GM19395 (cell line): ENCODE measurements at regions not wholly inside any gene's neighbourhood (a gene's known extent, or its start where the extent isn't known, plus 50 kb on each side); places are given as distances from the start of the nearest gene placed in this dataset.

Experiments
- ATAC-seq: cut with Tn5 transposase; IDR thresholded peaks from one replicate; pipeline ENCODE4 v1.9.1; 2021; ENCODE audit warnings: mild to moderate bottlenecking, moderate library complexity; ENCODE audit not compliant: unreplicated experiment

DNA sequence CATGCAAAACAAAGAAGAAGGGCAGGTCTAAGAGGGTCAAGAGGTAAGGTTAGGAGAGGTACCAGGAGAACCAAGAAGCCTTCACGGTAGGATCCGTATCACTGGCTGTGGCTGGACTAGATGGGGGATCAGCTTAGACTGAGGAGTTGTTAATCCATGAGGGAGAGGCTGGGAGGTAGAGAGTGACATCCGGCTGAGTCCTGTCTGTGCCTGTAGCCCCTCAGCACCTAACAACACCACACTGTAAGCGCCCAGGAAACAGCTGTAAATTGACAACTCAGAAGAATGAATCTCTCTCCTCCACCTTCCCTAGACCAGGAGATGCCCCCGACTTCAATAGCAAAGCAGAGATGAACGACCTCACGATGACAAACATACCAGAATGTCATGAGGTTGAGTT, 199.4 kb upstream of the RPL38 start:
- no peak for ATAC-seq

GRCh38 chr17:74005790-74006189, 197.7 kb upstream of the RPL38 start:
- ATAC-seq = no peak

- ATAC-seq = no peak
Observed at GRCh38 chr17:74006371-74006770, 197.1 kb upstream of the RPL38 start.

DNA sequence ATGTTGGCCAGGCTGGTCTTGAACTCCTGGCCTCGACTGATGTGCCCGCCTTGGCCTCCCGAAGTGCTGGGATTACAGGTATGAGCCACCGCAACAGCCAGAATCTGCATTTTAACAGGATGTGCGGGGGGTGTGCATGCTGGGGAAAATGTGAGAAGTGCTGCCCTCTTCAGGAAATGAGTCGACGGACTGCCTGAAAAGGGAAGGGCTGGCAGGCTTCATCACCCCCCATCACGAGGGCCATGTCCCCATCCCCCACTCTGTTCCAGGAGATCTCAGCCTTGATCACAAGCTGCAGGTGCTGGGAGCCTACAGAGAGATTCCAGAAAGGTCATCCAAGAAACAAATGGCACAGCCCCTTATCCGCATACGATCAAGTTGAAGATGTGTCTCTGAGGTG, 195.3 kb upstream of the RPL38 start:
- no peak for ATAC-seq

- ATAC-seq = no peak
Observed at GRCh38 chr17:74009056-74009625, 194.3 kb upstream of the RPL38 start.

DNA sequence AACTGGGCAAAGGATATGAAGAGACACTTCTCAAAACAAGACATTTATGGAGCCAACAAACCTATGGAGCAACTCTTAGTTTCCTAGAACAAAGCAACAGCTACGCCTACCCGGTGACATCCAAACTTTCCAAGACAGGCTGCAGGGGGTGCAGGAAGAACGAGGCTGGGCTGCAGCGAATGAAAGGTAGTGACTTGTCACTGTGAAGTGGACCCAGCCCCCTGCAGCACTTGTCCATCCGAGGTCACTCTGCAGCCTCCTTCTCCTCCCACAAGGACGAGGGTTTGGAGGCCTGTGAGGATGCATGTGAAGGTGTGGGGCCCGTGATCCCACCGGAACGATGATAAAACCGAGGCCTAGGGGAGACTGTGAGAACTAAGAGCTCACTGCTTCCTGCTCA, 192.6 kb upstream of the RPL38 start:
- ATAC-seq = no peak

- ATAC-seq = no peak
Observed at GRCh38 chr17:74011966-74012365, 191.5 kb upstream of the RPL38 start.

DNA sequence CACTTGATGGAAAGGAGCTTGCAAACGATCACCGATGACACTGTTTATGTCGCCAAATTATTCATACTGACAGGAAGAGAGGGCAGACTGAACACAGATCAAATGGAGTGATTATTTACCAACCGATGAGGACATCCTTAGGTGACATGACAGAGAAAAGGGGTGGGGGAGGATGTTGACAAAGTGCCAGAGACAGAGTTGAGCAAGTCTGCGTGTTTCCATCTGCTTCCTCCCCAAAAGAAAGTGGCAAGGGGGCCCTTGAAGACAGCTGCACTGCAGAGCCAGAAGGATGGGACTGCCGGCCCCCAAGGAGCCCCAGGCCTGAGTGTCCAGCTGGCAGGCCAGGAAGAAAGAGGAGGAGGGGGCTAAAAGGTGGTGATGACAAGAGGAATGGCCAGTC, 191.0 kb upstream of the RPL38 start:
- no peak for ATAC-seq

DNA sequence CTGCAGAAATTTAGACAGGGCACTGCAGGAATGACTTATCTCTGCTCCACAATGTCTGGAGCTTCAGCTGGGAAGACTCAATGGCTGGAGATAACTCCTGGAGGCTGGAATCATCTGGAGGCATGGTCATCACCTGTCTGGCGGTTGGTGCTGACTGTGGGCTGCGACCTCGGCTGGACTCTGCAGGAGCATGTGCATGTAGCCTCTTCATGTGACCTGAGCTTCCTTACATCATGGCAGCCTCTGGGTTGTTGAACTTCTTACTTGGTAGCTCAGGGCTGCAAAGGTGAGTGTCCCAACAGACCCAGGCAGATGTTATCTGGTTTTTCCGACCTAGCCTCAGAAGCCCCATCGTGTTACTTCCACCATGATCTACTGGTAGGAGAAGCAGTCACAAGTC, 188.2 kb upstream of the RPL38 start:
- ATAC-seq = no peak

DNA sequence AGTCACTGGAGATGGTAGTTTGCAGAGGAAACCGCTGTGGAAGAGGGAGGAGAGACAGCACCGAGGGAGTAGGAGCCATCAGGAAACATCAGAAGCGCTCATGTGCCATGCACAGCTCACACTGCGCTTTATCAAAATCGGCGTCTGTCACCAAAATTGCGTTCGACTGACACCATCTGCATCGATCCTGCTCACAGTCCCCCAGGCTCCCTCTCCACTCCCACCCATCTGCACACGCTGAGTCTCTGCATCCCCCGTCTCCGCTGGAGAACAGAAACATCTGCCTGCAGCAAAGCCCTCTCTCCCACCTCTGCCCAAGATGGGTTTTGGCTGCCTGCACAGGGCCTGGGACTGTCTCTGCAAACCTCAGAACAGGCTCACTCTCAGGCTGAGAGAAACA, 187.5 kb upstream of the RPL38 start:
- ATAC-seq = no peak

DNA sequence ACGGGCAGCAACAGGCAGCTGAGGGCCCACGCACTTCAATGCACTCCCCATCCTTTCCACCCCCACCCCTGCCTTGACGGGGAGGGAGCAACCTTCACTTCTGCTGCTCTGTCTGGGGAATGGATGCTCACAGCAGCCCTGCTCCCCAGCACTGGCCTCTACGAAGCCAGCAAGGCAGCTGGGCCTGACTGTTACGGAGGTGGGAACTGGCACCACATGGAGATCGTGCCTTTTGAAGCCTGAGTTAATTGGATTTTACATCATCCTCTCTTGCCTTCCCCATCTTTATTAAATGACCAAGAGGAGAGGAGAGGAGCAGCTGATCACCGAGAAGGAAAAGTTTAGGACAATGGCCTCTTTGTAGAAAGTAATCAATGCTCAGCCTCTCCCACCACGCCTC, 187.0 kb upstream of the RPL38 start:
- no peak for ATAC-seq

GRCh38 chr17:74017466-74017865, 186.0 kb upstream of the RPL38 start:
- ATAC-seq = no peak

DNA sequence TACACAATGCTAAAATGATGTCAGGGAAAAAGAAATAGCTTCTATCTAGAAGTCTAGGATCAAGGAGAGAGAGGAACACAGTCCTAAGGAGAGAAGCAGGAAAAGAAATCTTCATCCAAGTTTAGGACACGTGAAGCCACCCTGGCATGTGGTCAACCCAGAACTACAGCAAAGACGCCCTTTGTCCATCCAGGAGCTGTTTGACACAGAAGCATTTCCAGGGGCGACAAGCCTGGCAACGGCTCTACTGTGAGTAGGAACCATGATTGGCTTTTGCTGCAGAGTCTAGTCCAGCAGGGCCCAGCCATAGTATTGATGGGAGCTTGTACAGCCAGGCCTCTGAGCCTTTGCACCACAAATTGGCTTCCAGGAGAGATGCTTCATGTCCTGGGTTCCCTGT, 185.4 kb upstream of the RPL38 start:
- ATAC-seq = no peak

DNA sequence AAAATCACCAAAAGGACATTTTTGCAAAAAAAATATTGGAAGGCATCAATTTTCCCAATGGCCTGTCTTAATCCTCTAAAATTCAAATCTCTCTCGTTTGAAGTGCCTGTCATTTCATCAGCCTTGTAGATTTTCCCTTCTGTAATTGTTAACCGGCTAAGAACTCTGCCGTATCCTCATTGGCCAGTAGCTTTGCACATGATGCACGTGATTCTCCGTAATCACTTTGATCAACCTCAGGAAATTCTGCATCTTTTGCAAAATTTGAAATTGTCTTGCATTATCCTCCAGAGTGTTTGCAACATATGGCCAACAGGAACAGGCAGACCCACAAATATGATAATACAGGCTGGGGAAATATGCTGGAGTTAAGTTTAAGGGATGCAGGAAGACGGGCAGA, 184.2 kb upstream of the RPL38 start:
- ATAC-seq = no peak

DNA sequence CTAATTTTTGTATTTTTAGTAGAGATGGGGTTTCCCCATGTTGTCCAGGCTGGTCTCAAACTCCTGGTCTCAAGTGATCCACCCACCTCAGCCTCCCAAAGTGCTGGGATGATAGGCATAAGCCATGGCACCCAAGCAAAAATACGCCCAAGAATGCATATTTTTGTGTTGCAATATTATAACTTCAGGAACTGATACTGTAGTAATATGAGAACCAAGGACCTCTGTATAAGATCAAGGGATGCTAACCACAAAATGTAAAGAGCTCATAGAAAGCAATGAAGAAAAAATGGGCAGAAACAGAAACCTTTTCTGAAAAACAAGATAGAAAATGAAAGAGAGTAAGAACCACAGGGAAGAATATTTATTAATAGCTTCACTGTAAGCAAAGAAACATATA, 183.6 kb upstream of the RPL38 start:
- no peak for ATAC-seq

DNA sequence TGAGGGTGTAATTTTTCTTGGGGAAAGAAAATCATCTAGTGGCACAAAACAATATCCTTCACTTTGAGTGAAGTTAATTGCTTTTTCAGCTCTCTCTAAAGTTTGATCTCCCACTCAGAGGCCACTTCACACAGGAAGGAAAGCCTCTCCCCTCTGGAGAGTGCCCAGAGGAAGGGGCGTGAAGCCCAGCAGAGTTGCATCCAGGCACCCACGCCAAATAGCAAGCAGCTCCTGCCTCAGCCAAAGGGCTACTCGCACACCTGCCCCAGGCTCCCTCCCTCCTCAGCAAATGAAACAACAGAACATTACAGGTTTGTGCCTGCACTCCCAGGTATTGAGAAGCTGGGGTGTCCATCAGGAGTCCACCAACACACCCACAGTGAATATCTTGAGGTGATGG, 183.0 kb upstream of the RPL38 start:
- no peak for ATAC-seq

GRCh38 chr17:74024871-74025531, 178.5 kb upstream of the RPL38 start:
- ATAC-seq = no peak

DNA sequence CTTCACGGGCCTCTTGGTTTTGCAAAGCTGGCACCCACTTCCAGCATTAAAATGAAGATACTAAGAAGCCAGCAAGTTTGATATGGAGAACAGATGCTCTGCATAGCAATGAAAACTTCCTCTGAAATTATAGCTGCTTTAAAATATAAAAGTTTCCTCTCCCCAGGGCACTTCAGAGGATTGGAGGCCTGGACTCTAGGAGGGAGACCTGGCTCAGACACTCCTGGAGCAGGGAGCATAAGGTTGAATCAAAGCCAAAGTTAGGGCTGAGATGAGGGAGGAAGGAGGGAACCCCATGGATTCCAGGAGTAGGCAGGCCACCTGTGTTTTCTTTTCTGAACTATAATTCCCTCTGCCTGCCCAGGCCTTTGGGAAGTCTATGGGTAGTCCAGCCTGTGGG, 176.0 kb upstream of the RPL38 start:
- no peak for ATAC-seq

DNA sequence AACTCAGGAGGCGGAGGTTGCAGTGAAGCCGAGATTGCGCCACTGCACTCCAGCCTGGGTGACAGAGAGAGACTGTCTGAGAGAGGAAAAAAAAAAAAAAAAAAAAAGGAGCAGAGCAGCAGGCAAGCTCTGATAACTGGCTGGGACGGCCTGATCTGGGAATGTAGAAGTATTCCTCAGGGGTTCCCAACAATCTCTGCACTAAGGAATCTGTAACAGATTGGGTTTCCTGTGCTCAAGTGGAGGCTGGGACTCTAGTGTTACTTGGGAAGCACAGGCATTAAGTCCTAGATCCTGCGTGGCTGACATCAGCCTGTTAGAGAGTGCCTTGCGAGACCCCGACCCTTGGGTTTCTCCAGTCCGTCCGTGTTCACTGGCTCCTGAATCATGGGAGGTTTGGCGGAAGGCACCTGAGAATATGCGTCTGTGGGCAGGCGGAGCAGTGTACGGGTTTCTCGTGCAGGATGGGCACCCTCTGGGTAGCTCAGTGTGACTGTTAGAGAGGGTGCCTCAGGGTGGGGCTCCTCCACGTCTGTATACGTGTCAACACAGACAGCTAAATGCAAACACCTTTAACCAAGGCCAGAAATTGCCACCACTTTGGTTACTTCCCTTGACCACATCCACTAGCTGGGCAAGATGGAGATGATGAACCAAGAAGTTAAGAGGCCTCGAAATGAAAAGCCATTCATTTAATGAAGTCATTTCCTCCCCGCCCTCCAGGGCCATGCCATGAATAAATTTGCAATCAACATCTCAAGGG, 174.9 kb upstream of the RPL38 start:
- ATAC-seq = no peak

- no peak for ATAC-seq
Observed at GRCh38 chr17:74031316-74032090, 172.0 kb upstream of the RPL38 start.

- no peak for ATAC-seq
Observed at GRCh38 chr17:74032222-74032621, 171.3 kb upstream of the RPL38 start.

DNA sequence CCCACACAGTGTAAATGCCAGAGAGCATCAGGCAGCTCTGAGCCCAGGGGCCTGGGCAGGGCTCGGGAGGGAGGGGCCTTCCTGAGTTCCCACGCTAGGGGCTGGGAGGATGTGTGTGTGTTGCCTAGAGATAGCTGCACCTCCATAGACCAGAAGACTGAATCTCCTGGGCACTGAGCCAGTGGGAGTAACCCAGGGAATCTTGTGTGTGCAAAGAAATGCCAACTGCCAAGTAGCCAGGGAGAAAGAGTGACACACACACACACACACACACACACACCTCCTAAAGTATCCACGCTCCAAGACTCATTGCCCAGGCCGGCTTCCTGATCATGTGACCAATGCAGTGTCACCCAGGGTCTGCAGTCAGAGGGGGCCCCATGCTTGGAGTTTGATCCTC, 166.2 kb upstream of the RPL38 start:
- no peak for ATAC-seq
